ENCODE measurements at regions not wholly inside any gene's neighbourhood (a gene's known extent, or its start where the extent isn't known, plus 50 kb on each side); places are given as distances from the start of the nearest gene placed in this dataset.

- H3K4me3 ChIP-seq, result no peak overlapping the region
- no peaks in the 10 kb centered on the region for H3K9me3 ChIP-seq (ENCODE audit: low read depth)
- DNase-seq (ENCODE audit: low read depth in 1 of 2, low spot score in 1 of 2), result no peak
- TF ChIP-seq CTCF (IDR thresholded peaks at IDR 0.05; ENCODE audit: low read depth, low read length), result no peak
- no peaks in the 10 kb centered on the region for H3K4me1 ChIP-seq (ENCODE audit: low read depth)
- H3K36me3 ChIP-seq, result no peaks in the 10 kb centered on the region
- H3K27ac ChIP-seq, result no peak overlapping the region
- no peaks in the 10 kb centered on the region for H3K27me3 ChIP-seq
Measured at GRCh38 chr1:60831780-60832179, 250.6 kb upstream of the NFIA start.

- H3K36me3 ChIP-seq, result no peaks in the 10 kb centered on the region
- H3K27me3 ChIP-seq, result no peaks in the 10 kb centered on the region
- no peak for TF ChIP-seq CTCF (IDR thresholded peaks at IDR 0.05; ENCODE audit: low read depth, low read length)
- no peaks in the 10 kb centered on the region for H3K4me1 ChIP-seq (ENCODE audit: low read depth)
- no peak overlapping the region for H3K27ac ChIP-seq
- no peaks in the 10 kb centered on the region for H3K9me3 ChIP-seq (ENCODE audit: low read depth)
- DNase-seq (ENCODE audit: low read depth in 1 of 2, low spot score in 1 of 2), result no peak
- no peak overlapping the region for H3K4me3 ChIP-seq
Measured at GRCh38 chr1:60828944-60829343, 253.4 kb upstream of the NFIA start.

- Histone ChIP-seq H3K27me3 (no peaks in the 10 kb centered on the region), H3K4me1 (ENCODE audit: low read depth) (no peaks in the 10 kb centered on the region), H3K4me3 (no peak overlapping the region), H3K9me3 (ENCODE audit: low read depth) (no peaks in the 10 kb centered on the region), H3K36me3 (no peaks in the 10 kb centered on the region), H3K27ac (no peak overlapping the region)
- TF ChIP-seq CTCF (IDR thresholded peaks at IDR 0.05; ENCODE audit: low read depth, low read length), result no peak
- no peak for DNase-seq (ENCODE audit: low read depth in 1 of 2, low spot score in 1 of 2)
Measured at GRCh38 chr1:60826320-60827094, 255.9 kb upstream of the NFIA start.

GRCh38 chr1:60825593-60825992, 256.8 kb upstream of the NFIA start:
- no peak for DNase-seq (ENCODE audit: low read depth in 1 of 2, low spot score in 1 of 2)
- TF ChIP-seq CTCF (IDR thresholded peaks at IDR 0.05; ENCODE audit: low read depth, low read length), result peak; percentile 14
- Histone ChIP-seq H3K27me3 (no peaks in the 10 kb centered on the region), H3K36me3 (no peaks in the 10 kb centered on the region), H3K27ac (peak overlapping the region; percentile 16), H3K4me1 (ENCODE audit: low read depth) (no peaks in the 10 kb centered on the region), H3K4me3 (no peak overlapping the region), H3K9me3 (ENCODE audit: low read depth) (no peaks in the 10 kb centered on the region)

- H3K27me3 ChIP-seq, result no peaks in the 10 kb centered on the region
Measured at GRCh38 chr1:60823151-60823550, 259.2 kb upstream of the NFIA start.

More at GRCh38 chr1:60823151-60823550, 259.2 kb upstream of the NFIA start:
- no peaks in the 10 kb centered on the region for H3K36me3 ChIP-seq
- DNase-seq (ENCODE audit: low read depth in 1 of 2, low spot score in 1 of 2), result no peak
- no peak for TF ChIP-seq CTCF (IDR thresholded peaks at IDR 0.05; ENCODE audit: low read depth, low read length)
- no peaks in the 10 kb centered on the region for H3K9me3 ChIP-seq (ENCODE audit: low read depth)
- no peak overlapping the region for H3K4me3 ChIP-seq
- no peaks in the 10 kb centered on the region for H3K4me1 ChIP-seq (ENCODE audit: low read depth)
- no peak overlapping the region for H3K27ac ChIP-seq
